SK-N-SH (cell line): ENCODE measurements at regions not wholly inside any gene's neighbourhood (a gene's known extent, or its start where the extent isn't known, plus 50 kb on each side); places are given as distances from the start of the nearest gene placed in this dataset.

Experiments
- ELF1 ChIP-seq: IDR thresholded peaks from 2 replicates; pipeline ENCODE4 v1.4.0; 2012
- EZH2phosphoT487 ChIP-seq: fragments of 200-600 bp; sonication (generic); IDR thresholded peaks from 2 replicates; pipeline ENCODE4 v1.6.1; 2017; ENCODE audit warnings: low read depth, mixed run types, mild to moderate bottlenecking, antibody characterized with exemption, moderate library complexity, borderline replicate concordance
- FOSL2 ChIP-seq: IDR thresholded peaks from 2 replicates; pipeline ENCODE4 v1.4.0; 2012; ENCODE audit warnings: low read depth, mild to moderate bottlenecking, moderate library complexity, borderline replicate concordance
- MXI1 ChIP-seq: IDR thresholded peaks from 2 replicates; pipeline ENCODE4 v1.6.1; 2012; ENCODE audit warnings: mild to moderate bottlenecking, low read depth, low read length, improper control_type of control experiment
- POLR2AphosphoS5 ChIP-seq: IDR thresholded peaks from 2 replicates; pipeline ENCODE4 v1.6.1; 2012; ENCODE audit warnings: low read depth, low read length
- TF ChIP-seq, protein P1 (sequence below): fragments of 200-600 bp; sonication (generic); IDR thresholded peaks from 2 replicates; pipeline ENCODE4 v1.6.1; 2017; ENCODE audit warnings: antibody characterized with exemption, mild to moderate bottlenecking, moderate library complexity

DNA sequence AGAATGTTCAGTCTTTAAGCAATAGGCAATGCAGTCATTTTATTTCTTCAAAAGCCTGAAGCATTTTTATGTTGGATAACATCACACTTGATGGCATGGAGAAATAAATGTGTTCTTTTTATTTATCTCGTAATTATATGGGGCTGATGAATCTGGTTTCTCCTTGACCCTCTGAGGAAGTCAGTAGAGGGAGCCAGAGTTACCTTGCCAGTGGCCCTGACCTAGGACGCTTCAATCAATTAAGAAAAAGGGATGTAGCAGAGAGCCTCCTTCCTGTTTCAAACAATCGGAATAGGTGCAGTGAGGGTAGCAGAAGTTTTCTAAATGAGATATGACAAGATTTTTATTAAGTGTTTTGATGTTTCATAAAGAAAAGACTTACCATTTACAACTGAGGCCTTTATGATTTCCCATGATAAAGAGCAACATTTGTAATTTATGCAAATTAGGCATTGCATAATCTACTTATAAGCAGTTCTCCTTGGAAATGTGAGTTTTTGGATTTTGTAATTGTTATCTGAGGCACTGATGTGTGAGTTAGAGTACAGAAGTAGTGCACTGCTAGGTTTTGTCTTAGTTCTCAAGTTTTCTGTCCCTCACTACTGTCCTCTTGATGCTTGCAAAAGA lies 129.1 kb downstream of the RAP2B start:
- TF ChIP-seq, protein P1, sequence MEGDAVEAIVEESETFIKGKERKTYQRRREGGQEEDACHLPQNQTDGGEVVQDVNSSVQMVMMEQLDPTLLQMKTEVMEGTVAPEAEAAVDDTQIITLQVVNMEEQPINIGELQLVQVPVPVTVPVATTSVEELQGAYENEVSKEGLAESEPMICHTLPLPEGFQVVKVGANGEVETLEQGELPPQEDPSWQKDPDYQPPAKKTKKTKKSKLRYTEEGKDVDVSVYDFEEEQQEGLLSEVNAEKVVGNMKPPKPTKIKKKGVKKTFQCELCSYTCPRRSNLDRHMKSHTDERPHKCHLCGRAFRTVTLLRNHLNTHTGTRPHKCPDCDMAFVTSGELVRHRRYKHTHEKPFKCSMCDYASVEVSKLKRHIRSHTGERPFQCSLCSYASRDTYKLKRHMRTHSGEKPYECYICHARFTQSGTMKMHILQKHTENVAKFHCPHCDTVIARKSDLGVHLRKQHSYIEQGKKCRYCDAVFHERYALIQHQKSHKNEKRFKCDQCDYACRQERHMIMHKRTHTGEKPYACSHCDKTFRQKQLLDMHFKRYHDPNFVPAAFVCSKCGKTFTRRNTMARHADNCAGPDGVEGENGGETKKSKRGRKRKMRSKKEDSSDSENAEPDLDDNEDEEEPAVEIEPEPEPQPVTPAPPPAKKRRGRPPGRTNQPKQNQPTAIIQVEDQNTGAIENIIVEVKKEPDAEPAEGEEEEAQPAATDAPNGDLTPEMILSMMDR = peak; percentile 62
- TF ChIP-seq EZH2phosphoT487 (no peak), POLR2AphosphoS5 (no peak), MXI1 (no peak), FOSL2 (no peak), ELF1 (no peak)
